Left cardiac atrium (tissue), 4 donors: ENCODE measurements at regions not wholly inside any gene's neighbourhood (a gene's known extent, or its start where the extent isn't known, plus 50 kb on each side); places are given as distances from the start of the nearest gene placed in this dataset.
A peak's percentile ranks its signal among the peaks of the same experiment; 100 is the strongest.

Experiments
- ATAC-seq, 2 donors: fragments of 200-7000 bp; cut with Tn5 transposase; one replicate each; pipeline ENCODE4 v1.9.1; 2020; ENCODE audit warnings: mild to moderate bottlenecking in 2 of 2, moderate library complexity in 2 of 2
- DNase-seq: peaks from one replicate; pipeline ENCODE4 v3.0.0-alpha.2; 2020
- intact Hi-C, 2 donors: fragments of 100-400 bp; cut with DNase I; formaldehyde crosslinking; loops; one replicate each; pipeline versions ENCODE4 v1.14.1 to v1.15.1; 2022 to 2023
- donor health status: DM: no; HTN: yes; CAD: no.
- donor health status: DM: no; HTN: yes; CAD: no; lungs with severe emphysema.
- donor health status: DM: yes; HTN: yes; CAD: no.
- donor health status: Dilated cardiomyopathy.

GRCh38 chr2:10964052-10964790 lies 52.5 kb downstream of the KCNF1 start:
- DNase-seq (no peak), ATAC-seq (peak in 1 of 2 donors; percentile 35)

GRCh38 chr2:10965241-10965843 lies 53.6 kb downstream of the KCNF1 start:
- DNase-seq (no peak), ATAC-seq (no peak)
- intact Hi-C loops: no loop called here

More at GRCh38 chr2:10964052-10964790, 52.5 kb downstream of the KCNF1 start:
- intact Hi-C loops: no loop called here

- intact Hi-C loops: no loop called here
- DNase-seq: no peak
- ATAC-seq: no peak
Observed at GRCh38 chr2:10966056-10966455, 54.3 kb downstream of the KCNF1 start.

- intact Hi-C loops: no loop called here
- ATAC-seq (no peak), DNase-seq (no peak)
Observed at GRCh38 chr2:10966741-10967140, 55.0 kb downstream of the KCNF1 start.

- no peak for ATAC-seq
- intact Hi-C loops: no loop called here
- no peak for DNase-seq
Observed at GRCh38 chr2:10968176-10968575, 56.4 kb downstream of the KCNF1 start.

GRCh38 chr2:10970666-10971065 lies 58.9 kb downstream of the KCNF1 start:
- no peak for ATAC-seq

GRCh38 chr2:10971161-10971887 lies 59.6 kb downstream of the KCNF1 start:
- ATAC-seq (no peak), DNase-seq (no peak)
- intact Hi-C loops: no loop called here

More at GRCh38 chr2:10970666-10971065, 58.9 kb downstream of the KCNF1 start:
- intact Hi-C loops: no loop called here
- no peak for DNase-seq

GRCh38 chr2:10971888-10972260 lies 60.1 kb downstream of the KCNF1 start:
- ATAC-seq (no peak), DNase-seq (no peak)
- intact Hi-C loops: no loop called here

- no peak for ATAC-seq
- DNase-seq: no peak
- intact Hi-C loops: no loop called here
Observed at GRCh38 chr2:10972683-10973433, 61.1 kb downstream of the KCNF1 start.

GRCh38 chr2:10973766-10974165 lies 62.0 kb downstream of the KCNF1 start:
- DNase-seq (no peak), ATAC-seq (no peak)
- intact Hi-C loops: no loop called here

- DNase-seq: no peak
- no peak for ATAC-seq
- intact Hi-C loops: no loop called here
Observed at GRCh38 chr2:10977003-10977402, 65.3 kb downstream of the KCNF1 start.

GRCh38 chr2:10977621-10978020 lies 65.9 kb downstream of the KCNF1 start:
- ATAC-seq (no peak), DNase-seq (no peak)

GRCh38 chr2:10978090-10978670 lies 66.4 kb downstream of the KCNF1 start:
- no peak for DNase-seq
- no peak for ATAC-seq
- intact Hi-C loops: no loop called here

More at GRCh38 chr2:10977621-10978020, 65.9 kb downstream of the KCNF1 start:
- intact Hi-C loops: no loop called here

GRCh38 chr2:10980071-10980470 lies 68.3 kb downstream of the KCNF1 start:
- intact Hi-C loops: no loop called here
- DNase-seq (no peak), ATAC-seq (peak in 1 of 2 donors; percentile 34)

- DNase-seq: no peak
- no peak for ATAC-seq
- intact Hi-C loops: no loop called here
Observed at GRCh38 chr2:10980886-10981425, 69.2 kb downstream of the KCNF1 start.

GRCh38 chr2:10981451-10981850 lies 69.7 kb downstream of the KCNF1 start:
- DNase-seq (no peak), ATAC-seq (no peak)

GRCh38 chr2:10981941-10982431 lies 70.3 kb downstream of the KCNF1 start:
- DNase-seq: no peak
- intact Hi-C loops: no loop called here

More at GRCh38 chr2:10981451-10981850, 69.7 kb downstream of the KCNF1 start:
- intact Hi-C loops: no loop called here

GRCh38 chr2:10982931-10983701 lies 71.4 kb downstream of the KCNF1 start:
- intact Hi-C loops: no loop called here
- DNase-seq (peak; percentile 57), ATAC-seq (peak; percentile 48 to 83)

More at GRCh38 chr2:10981941-10982431, 70.3 kb downstream of the KCNF1 start:
- peak in 1 of 2 donors; percentile 69 for ATAC-seq
